IMR-90 (cell line): ENCODE measurements at regions not wholly inside any gene's neighbourhood (a gene's known extent, or its start where the extent isn't known, plus 50 kb on each side); places are given as distances from the start of the nearest gene placed in this dataset.

Source experiments
- CEBPB ChIP-seq: IDR thresholded peaks from 2 replicates; pipeline ENCODE4 v1.6.1; 2012; ENCODE audit warnings: low read depth, low read length, improper control_type of control experiment
- ELK1 ChIP-seq: fragments of 150-350 bp; IDR thresholded peaks from 2 replicates; pipeline ENCODE4 v1.6.1; 2016; ENCODE audit warnings: low read depth, mild to moderate bottlenecking, low read length, moderate library complexity, borderline replicate concordance
- TF ChIP-seq, protein P1 (sequence below): conservative IDR thresholded peaks from 2 replicates; pipeline ENCODE4 v1.5.1; 2012; ENCODE audit warnings: mild to moderate bottlenecking, low read depth, low read length, improper control_type of control experiment

- TF ChIP-seq, protein P1, sequence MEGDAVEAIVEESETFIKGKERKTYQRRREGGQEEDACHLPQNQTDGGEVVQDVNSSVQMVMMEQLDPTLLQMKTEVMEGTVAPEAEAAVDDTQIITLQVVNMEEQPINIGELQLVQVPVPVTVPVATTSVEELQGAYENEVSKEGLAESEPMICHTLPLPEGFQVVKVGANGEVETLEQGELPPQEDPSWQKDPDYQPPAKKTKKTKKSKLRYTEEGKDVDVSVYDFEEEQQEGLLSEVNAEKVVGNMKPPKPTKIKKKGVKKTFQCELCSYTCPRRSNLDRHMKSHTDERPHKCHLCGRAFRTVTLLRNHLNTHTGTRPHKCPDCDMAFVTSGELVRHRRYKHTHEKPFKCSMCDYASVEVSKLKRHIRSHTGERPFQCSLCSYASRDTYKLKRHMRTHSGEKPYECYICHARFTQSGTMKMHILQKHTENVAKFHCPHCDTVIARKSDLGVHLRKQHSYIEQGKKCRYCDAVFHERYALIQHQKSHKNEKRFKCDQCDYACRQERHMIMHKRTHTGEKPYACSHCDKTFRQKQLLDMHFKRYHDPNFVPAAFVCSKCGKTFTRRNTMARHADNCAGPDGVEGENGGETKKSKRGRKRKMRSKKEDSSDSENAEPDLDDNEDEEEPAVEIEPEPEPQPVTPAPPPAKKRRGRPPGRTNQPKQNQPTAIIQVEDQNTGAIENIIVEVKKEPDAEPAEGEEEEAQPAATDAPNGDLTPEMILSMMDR, result no peak
- no peak for TF ChIP-seq CEBPB
- TF ChIP-seq ELK1, result no peak
Measured at GRCh38 chr5:123671711-123672456, 159.9 kb downstream of the CSNK1G3 start.
